Stimulated activated effector memory CD8-positive, alpha-beta T cell treated with anti-CD3 and anti-CD28 coated beads, Interleukin-12 subunit alpha, Interleukin-12 subunit beta, amount 100 ng/mL, for 72 hours (primary cell): ENCODE measurements at regions not wholly inside any gene's neighbourhood (a gene's known extent, or its start where the extent isn't known, plus 50 kb on each side); places are given as distances from the start of the nearest gene placed in this dataset.
A peak's percentile ranks its signal among the peaks of the same experiment; 100 is the strongest.

Experiments
- ATAC-seq: fragments of 150-1000 bp; cut with Tn5 transposase; 2 replicates; pipeline ENCODE4 v1.10.0; 2021
- DNase-seq, 2 donors: peaks; one replicate each; pipeline ENCODE4 v3.0.0; 2021 to 2022; ENCODE audit warnings: low spot score in 2 of 2
- H3K27ac Mint-ChIP-seq: one replicate; pipeline ENCODE4 v1.8.0; 2022; ENCODE audit warnings: mild to moderate bottlenecking, mixed read lengths
- H3K36me3 Mint-ChIP-seq: one replicate; pipeline ENCODE4 v1.8.0; 2022; ENCODE audit warnings: mild to moderate bottlenecking, mixed read lengths
- H3K4me1 Mint-ChIP-seq: one replicate; pipeline ENCODE4 v1.8.0; 2022; ENCODE audit warnings: mixed read lengths
- H3K4me3 Mint-ChIP-seq: one replicate; pipeline ENCODE4 v1.8.0; 2022; ENCODE audit warnings: mild to moderate bottlenecking, mixed read lengths
- H3K9me3 Mint-ChIP-seq: one replicate; pipeline ENCODE4 v1.8.0; 2022; ENCODE audit warnings: mixed read lengths

GRCh38 chr10:43971306-43971705 is 322.6 kb upstream of the ZNF32 start:
- H3K27ac Mint-ChIP-seq, result no peak overlapping the region
- H3K4me1 Mint-ChIP-seq, result no peaks in the 10 kb centered on the region
- no peak overlapping the region for H3K4me3 Mint-ChIP-seq
- no peaks in the 10 kb centered on the region for H3K9me3 Mint-ChIP-seq
- DNase-seq (no peak), ATAC-seq (no peak)
- no peaks in the 10 kb centered on the region for H3K36me3 Mint-ChIP-seq

GRCh38 chr10:43970717-43971116 is 322.0 kb upstream of the ZNF32 start:
- H3K4me1 Mint-ChIP-seq, result no peaks in the 10 kb centered on the region
- DNase-seq, result no peak
- no peak overlapping the region for H3K27ac Mint-ChIP-seq
- no peak for ATAC-seq
- H3K9me3 Mint-ChIP-seq, result no peaks in the 10 kb centered on the region
- no peaks in the 10 kb centered on the region for H3K36me3 Mint-ChIP-seq
- no peak overlapping the region for H3K4me3 Mint-ChIP-seq

DNA sequence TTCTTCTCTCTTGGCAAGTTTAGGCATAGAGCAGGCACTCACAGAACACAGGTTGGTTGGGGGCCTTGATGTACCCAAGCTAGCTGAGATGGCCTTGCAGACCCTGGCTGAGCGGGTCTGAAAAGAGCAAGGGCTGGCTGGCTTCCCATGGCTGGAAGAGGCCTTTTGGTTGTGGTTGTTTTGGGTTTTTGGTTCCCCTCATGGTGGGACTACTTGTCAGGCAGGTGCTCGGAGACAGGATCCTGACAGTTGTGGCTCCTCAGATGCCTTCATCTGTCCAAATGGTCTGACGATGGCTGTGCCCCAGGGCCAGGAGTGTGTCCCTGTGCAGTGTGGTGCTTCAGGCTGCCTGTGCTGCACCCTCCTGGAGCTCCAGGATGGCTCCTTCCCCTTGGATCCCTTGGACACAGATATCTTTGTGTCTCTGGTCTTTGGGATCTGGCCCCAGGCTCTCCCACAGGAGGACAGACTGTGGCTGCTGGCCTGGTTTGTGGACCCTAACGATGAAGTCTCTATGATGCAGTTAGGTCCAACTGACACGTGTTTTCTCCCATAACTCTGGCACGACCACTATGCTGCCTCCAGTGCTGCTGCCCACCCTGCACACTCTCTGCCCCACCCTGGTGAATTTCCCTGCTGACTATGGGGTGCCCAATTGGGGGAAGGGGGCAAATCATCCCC is 321.5 kb upstream of the ZNF32 start:
- H3K27ac Mint-ChIP-seq, result no peak overlapping the region
- no peaks in the 10 kb centered on the region for H3K36me3 Mint-ChIP-seq
- H3K4me3 Mint-ChIP-seq, result no peak overlapping the region
- peaks cover 5% of the 10 kb centered on the region for H3K4me1 Mint-ChIP-seq
- no peak for DNase-seq
- H3K9me3 Mint-ChIP-seq, result no peaks in the 10 kb centered on the region
- ATAC-seq, result peak; percentile 29

DNA sequence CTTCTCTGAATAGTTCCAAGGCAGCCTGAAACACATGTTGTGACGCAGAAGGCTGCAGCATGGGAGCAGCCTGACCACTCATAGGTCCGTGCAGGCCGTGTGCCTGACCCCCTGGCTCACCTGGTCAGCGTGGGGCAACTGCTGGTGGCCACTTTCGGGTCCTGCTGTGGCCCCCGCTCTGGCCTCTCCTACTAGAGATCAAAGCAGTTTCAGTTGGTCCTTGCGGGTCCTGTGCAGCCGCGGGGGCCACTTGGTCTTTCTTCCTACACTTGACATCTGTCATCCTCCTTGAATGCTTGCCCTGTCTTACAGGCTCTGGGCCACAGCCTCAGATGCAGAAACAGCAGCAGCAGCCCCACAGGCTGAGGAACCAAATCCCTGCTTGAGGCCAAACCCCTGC is 320.8 kb upstream of the ZNF32 start:
- H3K4me1 Mint-ChIP-seq, result peaks cover 6% of the 10 kb centered on the region
- H3K9me3 Mint-ChIP-seq, result no peaks in the 10 kb centered on the region
- no peak overlapping the region for H3K27ac Mint-ChIP-seq
- no peak overlapping the region for H3K4me3 Mint-ChIP-seq
- no peaks in the 10 kb centered on the region for H3K36me3 Mint-ChIP-seq
- ATAC-seq (no peak), DNase-seq (no peak)

DNA sequence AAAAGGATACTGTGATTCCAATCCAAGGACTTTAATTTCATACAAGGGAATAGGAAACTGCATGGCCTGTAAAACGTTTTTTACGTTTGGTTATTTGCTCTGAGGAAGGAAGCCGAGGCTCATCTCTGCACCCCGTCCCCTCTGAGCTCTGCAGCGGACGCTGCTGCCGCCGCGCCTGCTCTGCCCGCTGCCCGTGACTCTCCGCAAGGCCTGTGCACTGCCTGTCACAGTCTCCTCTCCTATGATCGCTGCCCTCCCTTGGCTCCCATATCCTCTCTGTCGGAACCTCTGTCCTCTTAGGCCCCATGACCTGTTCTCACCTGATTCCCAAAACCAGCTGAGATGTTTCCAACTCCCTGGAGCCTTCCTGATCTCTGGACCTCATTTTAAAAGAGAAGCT is 320.3 kb upstream of the ZNF32 start:
- DNase-seq (no peak), ATAC-seq (no peak)
- Mint-ChIP-seq H3K4me3 (no peak overlapping the region), H3K27ac (no peak overlapping the region), H3K9me3 (no peaks in the 10 kb centered on the region), H3K4me1 (peaks cover 6% of the 10 kb centered on the region), H3K36me3 (no peaks in the 10 kb centered on the region)

DNA sequence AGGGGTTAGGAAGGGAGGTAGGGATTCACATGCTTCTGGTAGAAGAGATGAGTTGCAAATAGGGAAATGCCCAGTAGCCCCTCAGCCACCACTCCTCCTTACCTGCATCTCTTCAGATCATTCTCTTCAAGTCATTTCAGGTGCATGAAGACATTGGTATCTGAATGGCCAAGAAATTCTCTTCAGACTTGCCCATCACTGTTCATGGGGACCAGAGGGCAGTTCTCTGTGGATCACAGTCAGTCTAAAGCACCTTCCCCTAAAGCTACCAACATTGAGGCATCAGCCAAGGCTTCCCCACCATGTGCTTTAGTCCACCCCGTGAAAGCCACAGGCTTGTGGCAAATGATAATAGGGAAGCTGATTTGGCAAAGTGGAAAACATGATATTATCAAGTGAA is 319.4 kb upstream of the ZNF32 start:
- Mint-ChIP-seq H3K4me1 (peaks cover 6% of the 10 kb centered on the region), H3K9me3 (no peaks in the 10 kb centered on the region), H3K4me3 (no peak overlapping the region), H3K36me3 (no peaks in the 10 kb centered on the region), H3K27ac (no peak overlapping the region)
- DNase-seq (peak in 1 of 2 donors; percentile 23), ATAC-seq (no peak)

DNA sequence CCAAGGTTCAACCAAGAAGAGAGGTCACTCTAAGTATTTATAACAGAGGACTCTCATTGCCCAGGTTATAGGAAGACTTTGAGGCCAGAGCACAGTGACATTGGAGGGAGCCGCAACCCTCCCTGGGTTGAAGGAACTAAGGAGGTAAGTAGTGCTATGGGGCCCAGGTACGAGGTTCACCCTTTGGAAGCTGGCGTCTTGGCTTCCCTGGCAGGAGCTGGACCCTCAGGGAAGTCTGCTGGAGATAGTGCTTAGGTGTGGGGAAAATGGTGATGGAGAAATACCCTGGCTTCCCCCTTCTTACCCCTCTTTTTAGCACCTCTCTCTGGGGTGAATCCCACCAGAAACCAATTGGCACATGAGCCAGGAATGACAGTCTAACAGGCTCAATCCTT is 317.9 kb upstream of the ZNF32 start:
- H3K4me1 Mint-ChIP-seq, result peaks cover 6% of the 10 kb centered on the region
- DNase-seq, result peak in 1 of 2 donors; percentile 34
- no peak overlapping the region for H3K27ac Mint-ChIP-seq
- no peak for ATAC-seq
- no peaks in the 10 kb centered on the region for H3K36me3 Mint-ChIP-seq
- no peak overlapping the region for H3K4me3 Mint-ChIP-seq
- no peaks in the 10 kb centered on the region for H3K9me3 Mint-ChIP-seq

DNA sequence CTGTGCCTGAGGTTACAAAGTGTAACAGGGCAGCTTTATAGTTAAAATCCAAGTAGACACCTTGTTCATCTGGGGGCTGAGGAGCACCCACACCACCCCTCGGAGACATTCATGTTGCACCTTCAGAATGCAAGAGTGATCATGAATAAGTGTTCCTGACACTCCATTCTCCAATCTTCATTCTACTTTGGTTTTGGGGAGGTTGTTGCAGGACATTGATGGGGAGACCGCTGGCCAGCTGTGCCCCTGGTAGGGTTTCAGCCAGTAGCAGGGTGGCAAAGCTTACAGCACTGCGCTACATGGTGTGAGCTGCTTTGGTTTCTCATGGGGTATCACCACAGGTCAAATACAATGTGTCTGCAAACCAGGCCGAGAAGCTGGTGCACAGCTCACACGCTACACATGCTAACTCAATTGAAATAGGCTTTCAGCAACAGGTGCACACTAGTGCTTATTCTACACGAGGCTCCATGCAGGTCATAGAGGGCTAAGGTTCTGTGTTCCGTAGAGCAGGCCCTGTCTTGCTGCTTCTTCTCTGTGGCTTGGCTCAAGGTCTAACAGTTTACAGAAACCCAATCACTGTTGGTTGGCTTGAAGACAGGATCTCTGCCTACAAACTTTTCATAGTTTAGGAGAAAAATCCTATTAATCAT is 317.4 kb upstream of the ZNF32 start:
- DNase-seq, result peak in 1 of 2 donors; percentile 32
- no peak overlapping the region for H3K4me3 Mint-ChIP-seq
- ATAC-seq, result no peak
- no peaks in the 10 kb centered on the region for H3K36me3 Mint-ChIP-seq
- H3K9me3 Mint-ChIP-seq, result no peaks in the 10 kb centered on the region
- no peak overlapping the region for H3K27ac Mint-ChIP-seq
- H3K4me1 Mint-ChIP-seq, result peaks cover 6% of the 10 kb centered on the region

GRCh38 chr10:43965033-43965917 is 316.6 kb upstream of the ZNF32 start:
- H3K4me1 Mint-ChIP-seq, result peaks cover 6% of the 10 kb centered on the region
- no peaks in the 10 kb centered on the region for H3K36me3 Mint-ChIP-seq
- ATAC-seq (no peak), DNase-seq (peak in 1 of 2 donors; percentile 32)
- no peak overlapping the region for H3K27ac Mint-ChIP-seq
- no peaks in the 10 kb centered on the region for H3K9me3 Mint-ChIP-seq
- H3K4me3 Mint-ChIP-seq, result no peak overlapping the region

- H3K4me1 Mint-ChIP-seq, result peaks cover 6% of the 10 kb centered on the region
- no peak for ATAC-seq
- no peak overlapping the region for H3K4me3 Mint-ChIP-seq
- DNase-seq, result peak in 1 of 2 donors; percentile 13
- H3K36me3 Mint-ChIP-seq, result no peaks in the 10 kb centered on the region
- H3K9me3 Mint-ChIP-seq, result no peaks in the 10 kb centered on the region
- H3K27ac Mint-ChIP-seq, result no peak overlapping the region
These were observed 315.8 kb upstream of the ZNF32 start for GRCh38 chr10:43964486-43964885.

DNA sequence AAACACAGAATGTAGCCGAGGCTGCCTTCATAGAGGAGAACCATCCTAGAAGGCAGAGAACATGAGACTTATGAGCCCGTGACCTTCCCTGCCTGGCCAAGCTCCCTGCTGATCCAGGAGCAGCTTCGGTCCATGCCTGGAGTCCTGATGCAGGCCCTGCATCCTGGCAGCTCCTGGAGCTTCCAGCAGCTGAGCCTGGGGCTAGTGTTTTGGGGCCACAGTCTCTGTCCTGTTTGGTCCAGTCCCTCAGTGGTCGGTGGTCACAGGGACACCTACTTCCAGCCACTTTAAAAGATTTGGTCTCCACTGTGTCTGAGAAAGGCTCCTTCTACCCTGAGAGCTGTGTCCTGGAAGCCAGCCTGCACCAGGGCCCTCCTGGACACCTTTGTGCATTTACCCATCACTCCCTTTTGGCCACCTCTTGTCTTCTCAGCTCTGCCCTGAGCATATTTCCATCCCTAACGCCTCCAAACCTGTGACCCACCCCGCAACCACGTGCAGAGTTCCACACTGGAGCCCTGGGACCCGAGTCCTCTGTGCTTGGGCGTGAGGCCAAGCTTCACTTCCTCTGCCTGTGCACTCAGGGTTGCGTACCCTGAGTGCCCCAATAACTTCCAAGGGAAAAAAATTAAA is 315.2 kb upstream of the ZNF32 start:
- no peak overlapping the region for H3K4me3 Mint-ChIP-seq
- H3K27ac Mint-ChIP-seq, result no peak overlapping the region
- ATAC-seq (no peak), DNase-seq (no peak)
- no peaks in the 10 kb centered on the region for H3K36me3 Mint-ChIP-seq
- peaks cover 6% of the 10 kb centered on the region for H3K4me1 Mint-ChIP-seq
- no peaks in the 10 kb centered on the region for H3K9me3 Mint-ChIP-seq

DNA sequence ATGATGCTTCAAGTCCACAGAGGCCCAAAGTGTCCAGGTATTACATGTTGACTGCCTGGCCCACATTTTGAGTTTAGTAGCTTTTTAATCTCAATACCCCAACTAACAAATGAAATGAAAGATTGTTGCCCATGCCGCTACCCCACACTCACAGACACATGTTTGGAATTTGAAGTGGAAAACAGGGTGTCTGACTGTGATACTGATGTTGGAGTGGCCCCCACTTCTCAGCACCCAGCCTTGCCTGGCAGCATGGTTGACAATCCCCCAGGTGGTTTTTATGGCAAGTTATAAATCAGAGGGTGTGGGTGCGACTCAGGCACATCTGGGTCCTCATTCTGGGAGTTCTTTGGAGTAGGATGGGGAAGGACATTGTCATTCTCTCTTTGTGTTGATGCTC is 314.7 kb upstream of the ZNF32 start:
- DNase-seq (no peak), ATAC-seq (no peak)
- no peak overlapping the region for H3K4me3 Mint-ChIP-seq
- no peaks in the 10 kb centered on the region for H3K36me3 Mint-ChIP-seq
- no peak overlapping the region for H3K27ac Mint-ChIP-seq
- H3K4me1 Mint-ChIP-seq, result peaks cover 6% of the 10 kb centered on the region
- no peaks in the 10 kb centered on the region for H3K9me3 Mint-ChIP-seq

DNA sequence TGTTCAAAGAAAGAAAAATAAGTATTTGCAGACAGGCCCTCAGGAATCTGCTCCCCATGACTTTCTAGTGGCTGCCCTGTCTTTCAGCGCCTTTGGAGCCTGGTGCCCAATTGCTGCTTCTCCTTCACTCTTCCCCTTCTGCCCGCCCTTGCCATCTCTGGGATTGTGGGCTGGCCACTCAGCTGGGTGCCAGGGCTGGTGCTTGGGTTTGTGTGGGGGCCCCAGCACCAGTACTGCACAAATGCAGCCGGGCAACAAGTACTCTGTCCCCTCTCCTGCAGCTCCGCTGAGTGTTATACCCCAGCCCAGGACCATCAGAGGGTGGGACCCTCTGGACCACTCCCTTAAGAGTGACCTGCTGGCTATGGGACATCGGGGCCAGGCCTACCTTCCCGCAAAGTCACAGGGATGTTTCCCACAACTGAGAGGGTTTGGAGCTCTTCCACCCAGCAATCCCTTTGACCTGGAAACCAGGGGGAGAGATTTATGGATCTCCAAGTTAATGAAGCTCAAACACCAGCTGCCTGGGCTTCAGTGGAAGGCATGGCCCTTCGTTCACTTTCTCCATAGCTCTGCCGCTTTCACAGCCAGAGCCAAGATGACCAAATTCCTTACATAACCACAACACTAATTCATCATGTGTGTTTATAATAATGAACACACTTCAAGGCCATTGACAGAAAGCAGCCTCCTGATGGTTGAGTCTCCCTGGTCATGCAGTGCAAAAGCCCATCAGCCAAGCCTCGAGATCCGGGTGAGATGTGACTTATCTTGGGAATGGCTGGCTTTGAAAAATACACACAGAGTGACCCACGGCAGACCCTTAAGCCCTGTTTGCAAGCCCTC is 313.9 kb upstream of the ZNF32 start:
- DNase-seq (no peak), ATAC-seq (no peak)
- Mint-ChIP-seq H3K4me3 (no peak overlapping the region), H3K36me3 (no peaks in the 10 kb centered on the region), H3K27ac (no peak overlapping the region), H3K9me3 (no peaks in the 10 kb centered on the region), H3K4me1 (peaks cover 6% of the 10 kb centered on the region)

DNA sequence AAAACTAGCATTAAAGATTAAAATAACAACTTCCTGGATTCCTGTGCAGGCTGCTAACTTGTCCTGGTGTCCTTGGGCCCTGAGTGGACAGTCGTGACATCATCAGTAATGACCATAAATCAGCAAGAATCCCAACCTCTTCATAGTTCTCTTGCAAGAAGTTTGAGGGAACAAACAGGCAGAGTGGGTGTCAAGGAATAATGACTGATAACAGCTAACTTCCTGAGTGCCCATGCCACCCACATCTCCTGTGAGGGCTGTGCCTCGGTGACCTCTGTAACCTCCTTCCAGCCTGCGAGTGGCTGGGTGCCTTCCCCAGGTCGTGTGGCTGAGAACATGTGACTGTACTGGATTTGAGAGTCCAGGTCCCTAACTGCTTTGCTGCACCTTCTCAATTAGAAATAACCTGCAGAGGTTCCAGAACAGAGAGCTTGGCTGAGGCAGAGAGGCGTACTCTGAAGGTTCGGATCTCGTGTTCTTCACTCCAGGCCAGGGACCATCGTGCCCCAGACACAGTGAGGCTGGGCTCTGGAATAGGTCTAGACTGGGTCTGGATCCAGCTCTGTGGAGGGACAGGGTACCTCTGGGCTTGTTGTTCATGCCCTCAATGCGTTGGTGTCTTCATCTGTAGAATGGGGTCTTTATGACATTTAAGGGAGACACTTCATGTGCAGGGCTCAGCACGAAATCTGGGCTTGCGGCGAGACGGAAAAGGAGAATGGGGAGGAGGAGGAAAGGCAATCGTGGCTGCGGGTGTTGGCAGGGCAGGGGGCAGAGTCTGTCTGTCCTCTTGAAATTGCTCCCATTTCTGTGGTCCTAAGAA is 313.1 kb upstream of the ZNF32 start:
- no peak for ATAC-seq
- H3K4me3 Mint-ChIP-seq, result no peak overlapping the region
- H3K9me3 Mint-ChIP-seq, result no peaks in the 10 kb centered on the region
- H3K27ac Mint-ChIP-seq, result no peak overlapping the region
- H3K4me1 Mint-ChIP-seq, result peaks cover 6% of the 10 kb centered on the region
- H3K36me3 Mint-ChIP-seq, result no peaks in the 10 kb centered on the region
- peak in 1 of 2 donors; percentile 39 for DNase-seq
